ENCODE measurements at regions not wholly inside any gene's neighbourhood (a gene's known extent, or its start where the extent isn't known, plus 50 kb on each side); places are given as distances from the start of the nearest gene placed in this dataset.

- H3K4me3 ChIP-seq (ENCODE audit: low read depth, low read length), result no peak overlapping the region
- no peak for TF ChIP-seq CTCF (IDR thresholded peaks at IDR 0.05; ENCODE audit: insufficient read depth, low read length)
- no peak for DNase-seq (ENCODE audit: low read depth)
Observed at GRCh38 chr16:25637236-25637635, 54.5 kb upstream of the HS3ST4 start.

- TF ChIP-seq CTCF (IDR thresholded peaks at IDR 0.05; ENCODE audit: insufficient read depth, low read length), result no peak
- H3K4me3 ChIP-seq (ENCODE audit: low read depth, low read length), result no peak overlapping the region
- no peak for DNase-seq (ENCODE audit: low read depth)
Observed at GRCh38 chr16:25636662-25637061, 55.1 kb upstream of the HS3ST4 start.

GRCh38 chr16:25635454-25635853, 56.3 kb upstream of the HS3ST4 start:
- no peak for DNase-seq (ENCODE audit: low read depth)
- no peak for TF ChIP-seq CTCF (IDR thresholded peaks at IDR 0.05; ENCODE audit: insufficient read depth, low read length)
- no peak overlapping the region for H3K4me3 ChIP-seq (ENCODE audit: low read depth, low read length)

GRCh38 chr16:25633549-25633948, 58.2 kb upstream of the HS3ST4 start:
- no peak for TF ChIP-seq CTCF (IDR thresholded peaks at IDR 0.05; ENCODE audit: insufficient read depth, low read length)
- DNase-seq (ENCODE audit: low read depth), result no peak
- no peak overlapping the region for H3K4me3 ChIP-seq (ENCODE audit: low read depth, low read length)

GRCh38 chr16:25628766-25629165, 63.0 kb upstream of the HS3ST4 start:
- H3K4me3 ChIP-seq (ENCODE audit: low read depth, low read length), result no peak overlapping the region
- TF ChIP-seq CTCF (IDR thresholded peaks at IDR 0.05; ENCODE audit: insufficient read depth, low read length), result no peak
- DNase-seq (ENCODE audit: low read depth), result no peak

GRCh38 chr16:25627641-25628040, 64.1 kb upstream of the HS3ST4 start:
- DNase-seq (ENCODE audit: low read depth), result no peak
- no peak overlapping the region for H3K4me3 ChIP-seq (ENCODE audit: low read depth, low read length)
- TF ChIP-seq CTCF (IDR thresholded peaks at IDR 0.05; ENCODE audit: insufficient read depth, low read length), result no peak

GRCh38 chr16:25626172-25626571, 65.6 kb upstream of the HS3ST4 start:
- H3K4me3 ChIP-seq (ENCODE audit: low read depth, low read length), result no peak overlapping the region
- DNase-seq (ENCODE audit: low read depth), result no peak
- TF ChIP-seq CTCF (IDR thresholded peaks at IDR 0.05; ENCODE audit: insufficient read depth, low read length), result no peak

Data from fibroblast of the aortic adventitia (primary cell).